Testis (tissue), 2 donors: ENCODE measurements at regions not wholly inside any gene's neighbourhood (a gene's known extent, or its start where the extent isn't known, plus 50 kb on each side); places are given as distances from the start of the nearest gene placed in this dataset.
A peak's percentile ranks its signal among the peaks of the same experiment; 100 is the strongest.
"Not testable (repeated sequence)": the region's sequence is repeated elsewhere in the genome, so short reads cannot be mapped to it uniquely, and the experiment has no call there.

ENCODE experiments used
- DNase-seq: peaks from one replicate; pipeline ENCODE4 v3.0.0-alpha.2; 2019
- H3K27ac ChIP-seq, 2 donors: fragments of 200-600 bp; sonication (generic); one replicate each; pipeline ENCODE4 v1.5.1; 2019
- H3K27me3 ChIP-seq: fragments of 200-600 bp; sonication (generic); one replicate; pipeline ENCODE4 v1.5.1; 2019
- H3K36me3 ChIP-seq: fragments of 200-600 bp; sonication (generic); one replicate; pipeline ENCODE4 v1.5.1; 2017; ENCODE audit warnings: low read depth; ENCODE audit errors: missing control alignments
- H3K4me1 ChIP-seq: fragments of 200-600 bp; sonication (generic); one replicate; pipeline ENCODE4 v1.5.1; 2019
- H3K4me3 ChIP-seq, 2 donors: fragments of 200-600 bp; sonication (generic); one replicate each; pipeline ENCODE4 v1.5.1; 2017 to 2019
- H3K9me3 ChIP-seq: fragments of 200-600 bp; sonication (generic); one replicate; pipeline ENCODE4 v1.5.1; 2017
- POLR2A ChIP-seq: fragments of 450-650 bp; IDR thresholded peaks from one replicate; pipeline ENCODE4 v1.6.1; 2017; ENCODE audit warnings: antibody characterized with exemption, mild to moderate bottlenecking, moderate library complexity
- WGBS, 2 donors: methylation state at CpG; one replicate each; pipeline ENCODE4 v1.1.5; 2018; 5-methylcytosine and 5-hydroxymethylcytosine counted together
- intact Hi-C: fragments of 100-400 bp; cut with DNase I; formaldehyde crosslinking; loops from one replicate; pipeline ENCODE4 v1.15.1; 2023; ENCODE audit warnings: low total_unique reads
- TF ChIP-seq, protein P1 (sequence below), 3 experiments: fragments of 450-650 bp in 2 of 3; fragments of 200-600 bp in 1 of 3; sonication (generic) in 1 of 3; IDR thresholded peaks; one replicate each; pipeline ENCODE4 v1.5.1; 2016 to 2019; ENCODE audit warnings: antibody characterized with exemption in 3 of 3, mild to moderate bottlenecking in 2 of 3, moderate library complexity in 1 of 3

DNA sequence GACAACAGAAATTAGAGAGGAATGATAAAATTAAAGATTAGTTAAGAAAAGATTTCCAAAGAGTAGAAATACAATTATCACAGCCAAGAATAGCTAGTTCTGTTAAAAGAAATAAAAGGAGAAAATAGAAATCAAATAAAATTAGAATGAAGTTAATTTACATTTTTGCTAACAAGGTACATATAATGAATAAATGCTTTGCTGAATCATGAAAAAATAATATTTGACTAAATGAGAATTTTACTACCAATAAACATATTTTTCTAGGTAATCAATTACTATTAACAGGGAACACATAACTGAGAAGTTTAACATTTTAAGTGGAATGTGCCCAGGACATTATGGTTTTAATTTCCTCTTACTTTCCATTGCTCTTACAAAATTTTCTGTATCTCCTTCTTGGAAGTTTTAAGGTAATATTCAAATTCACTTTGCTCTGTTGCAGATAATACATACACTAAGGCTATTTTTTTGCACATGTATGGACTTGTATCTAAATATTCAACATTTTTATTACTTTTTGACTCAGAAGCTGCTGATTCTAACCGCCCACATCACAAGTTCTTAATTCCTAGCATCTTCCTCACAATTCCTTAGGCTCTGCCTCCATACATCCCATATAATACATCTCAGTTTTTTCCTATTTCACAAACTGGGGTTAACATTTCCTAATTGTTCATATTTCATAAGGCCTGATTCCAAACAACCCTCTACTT is 870.7 kb upstream of the INTU start:
- WGBS, 2 donors: 87 to 97% methylated on average over 1 of the region's 1 CpG
- Histone ChIP-seq H3K4me3 (no peak overlapping the region), H3K27ac (no peak overlapping the region), H3K9me3 (no peaks in the 10 kb centered on the region), H3K27me3 (no peaks in the 10 kb centered on the region), H3K4me1 (no peaks in the 10 kb centered on the region), H3K36me3 (no peaks in the 10 kb centered on the region)
- intact Hi-C loops: no loop called here
- DNase-seq: no peak
- TF ChIP-seq POLR2A: no peak
- TF ChIP-seq, protein P1, sequence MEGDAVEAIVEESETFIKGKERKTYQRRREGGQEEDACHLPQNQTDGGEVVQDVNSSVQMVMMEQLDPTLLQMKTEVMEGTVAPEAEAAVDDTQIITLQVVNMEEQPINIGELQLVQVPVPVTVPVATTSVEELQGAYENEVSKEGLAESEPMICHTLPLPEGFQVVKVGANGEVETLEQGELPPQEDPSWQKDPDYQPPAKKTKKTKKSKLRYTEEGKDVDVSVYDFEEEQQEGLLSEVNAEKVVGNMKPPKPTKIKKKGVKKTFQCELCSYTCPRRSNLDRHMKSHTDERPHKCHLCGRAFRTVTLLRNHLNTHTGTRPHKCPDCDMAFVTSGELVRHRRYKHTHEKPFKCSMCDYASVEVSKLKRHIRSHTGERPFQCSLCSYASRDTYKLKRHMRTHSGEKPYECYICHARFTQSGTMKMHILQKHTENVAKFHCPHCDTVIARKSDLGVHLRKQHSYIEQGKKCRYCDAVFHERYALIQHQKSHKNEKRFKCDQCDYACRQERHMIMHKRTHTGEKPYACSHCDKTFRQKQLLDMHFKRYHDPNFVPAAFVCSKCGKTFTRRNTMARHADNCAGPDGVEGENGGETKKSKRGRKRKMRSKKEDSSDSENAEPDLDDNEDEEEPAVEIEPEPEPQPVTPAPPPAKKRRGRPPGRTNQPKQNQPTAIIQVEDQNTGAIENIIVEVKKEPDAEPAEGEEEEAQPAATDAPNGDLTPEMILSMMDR (IDR thresholded peaks at IDR 0.05): no peak

DNA sequence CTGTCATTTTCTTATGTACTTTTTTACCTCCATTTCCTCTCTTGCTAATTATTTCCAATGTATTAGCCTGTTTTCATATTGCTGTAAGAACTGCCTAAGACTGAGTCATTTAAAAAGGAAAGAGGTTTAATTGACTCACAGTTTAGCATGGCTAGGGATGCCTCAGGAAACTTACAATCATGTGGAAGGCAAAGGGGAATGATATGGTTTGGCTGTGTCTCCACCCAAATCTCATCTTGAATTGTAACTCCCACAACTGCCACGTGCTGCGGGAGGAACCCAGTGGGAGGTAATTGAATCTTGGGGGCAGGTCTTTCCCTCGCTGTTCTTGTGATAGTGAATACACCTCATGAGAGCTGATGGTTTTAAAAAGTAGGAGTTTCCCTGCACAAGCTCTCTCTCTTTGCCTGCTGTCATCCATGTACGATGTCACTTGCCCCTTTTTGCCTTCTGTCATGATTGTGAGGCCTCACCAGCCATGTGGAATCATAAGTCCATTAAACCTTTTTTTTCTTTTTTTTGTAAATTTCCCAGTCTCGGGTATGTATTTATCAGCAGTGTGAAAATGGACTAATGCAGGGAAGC is 870.0 kb upstream of the INTU start:
- H3K4me3 ChIP-seq: no peak overlapping the region
- DNase-seq: no peak
- no peaks in the 10 kb centered on the region for H3K27me3 ChIP-seq
- no peaks in the 10 kb centered on the region for H3K4me1 ChIP-seq
- no peaks in the 10 kb centered on the region for H3K36me3 ChIP-seq
- no peak for TF ChIP-seq POLR2A
- TF ChIP-seq, protein P1 (IDR thresholded peaks at IDR 0.05): no peak
- no peak overlapping the region for H3K27ac ChIP-seq
- WGBS, 2 donors: 93 to 99% methylated on average over 5 of the region's 5 CpGs
- H3K9me3 ChIP-seq: no peaks in the 10 kb centered on the region
- intact Hi-C loops: no loop called here

DNA sequence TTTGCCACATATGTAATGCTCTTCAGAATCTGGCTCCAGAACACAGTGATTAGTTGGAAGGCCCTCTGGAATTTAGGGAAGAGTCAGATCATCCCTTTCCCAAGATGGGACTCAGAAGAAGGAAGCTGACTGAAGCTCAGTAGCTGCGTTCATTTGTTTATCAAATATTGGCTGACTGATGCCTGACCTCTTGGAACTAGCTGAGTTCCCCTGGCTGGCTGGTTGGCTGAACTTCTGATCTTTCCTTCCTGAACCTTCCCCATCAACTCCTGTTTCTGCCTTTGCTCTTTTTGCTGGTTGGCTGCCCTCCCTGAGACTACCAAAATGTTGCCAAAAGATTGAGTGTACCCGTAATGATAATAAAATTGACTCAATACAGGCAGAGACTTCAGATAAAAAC is 866.5 kb upstream of the INTU start:
- intact Hi-C loops: no loop called here
- no peaks in the 10 kb centered on the region for H3K4me1 ChIP-seq
- H3K27me3 ChIP-seq: no peaks in the 10 kb centered on the region
- TF ChIP-seq, protein P1 (IDR thresholded peaks at IDR 0.05): no peak
- TF ChIP-seq POLR2A: no peak
- no peaks in the 10 kb centered on the region for H3K36me3 ChIP-seq
- no peak overlapping the region for H3K27ac ChIP-seq
- WGBS, 2 donors: 14 to 52% methylated on average over 2 of the region's 2 CpGs
- no peak overlapping the region for H3K4me3 ChIP-seq
- no peaks in the 10 kb centered on the region for H3K9me3 ChIP-seq
- no peak for DNase-seq

DNA sequence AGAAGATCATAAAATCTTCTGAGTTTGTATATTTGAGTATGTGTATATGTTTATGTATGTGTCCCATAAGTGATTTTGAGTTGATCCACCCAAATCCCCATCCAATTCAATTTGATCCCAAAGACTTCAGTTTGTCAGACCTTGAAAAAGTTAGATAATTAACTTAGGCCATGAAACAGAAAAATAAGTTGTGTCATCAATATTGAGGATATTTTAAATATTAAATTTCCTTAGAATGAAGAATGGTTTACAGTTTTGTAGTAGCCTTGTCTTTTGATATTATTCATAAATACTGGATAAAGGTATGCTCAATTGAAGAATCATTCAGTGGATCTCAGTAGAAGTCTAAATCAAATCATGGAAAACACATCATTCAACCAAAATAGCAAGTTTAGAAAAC is 864.4 kb upstream of the INTU start:
- no peaks in the 10 kb centered on the region for H3K4me1 ChIP-seq
- intact Hi-C loops: no loop called here
- H3K4me3 ChIP-seq: no peak overlapping the region
- no peaks in the 10 kb centered on the region for H3K27me3 ChIP-seq
- DNase-seq: no peak
- TF ChIP-seq POLR2A: no peak
- TF ChIP-seq, protein P1 (IDR thresholded peaks at IDR 0.05): no peak
- H3K36me3 ChIP-seq: no peaks in the 10 kb centered on the region
- H3K9me3 ChIP-seq: no peaks in the 10 kb centered on the region
- H3K27ac ChIP-seq: no peak overlapping the region

DNA sequence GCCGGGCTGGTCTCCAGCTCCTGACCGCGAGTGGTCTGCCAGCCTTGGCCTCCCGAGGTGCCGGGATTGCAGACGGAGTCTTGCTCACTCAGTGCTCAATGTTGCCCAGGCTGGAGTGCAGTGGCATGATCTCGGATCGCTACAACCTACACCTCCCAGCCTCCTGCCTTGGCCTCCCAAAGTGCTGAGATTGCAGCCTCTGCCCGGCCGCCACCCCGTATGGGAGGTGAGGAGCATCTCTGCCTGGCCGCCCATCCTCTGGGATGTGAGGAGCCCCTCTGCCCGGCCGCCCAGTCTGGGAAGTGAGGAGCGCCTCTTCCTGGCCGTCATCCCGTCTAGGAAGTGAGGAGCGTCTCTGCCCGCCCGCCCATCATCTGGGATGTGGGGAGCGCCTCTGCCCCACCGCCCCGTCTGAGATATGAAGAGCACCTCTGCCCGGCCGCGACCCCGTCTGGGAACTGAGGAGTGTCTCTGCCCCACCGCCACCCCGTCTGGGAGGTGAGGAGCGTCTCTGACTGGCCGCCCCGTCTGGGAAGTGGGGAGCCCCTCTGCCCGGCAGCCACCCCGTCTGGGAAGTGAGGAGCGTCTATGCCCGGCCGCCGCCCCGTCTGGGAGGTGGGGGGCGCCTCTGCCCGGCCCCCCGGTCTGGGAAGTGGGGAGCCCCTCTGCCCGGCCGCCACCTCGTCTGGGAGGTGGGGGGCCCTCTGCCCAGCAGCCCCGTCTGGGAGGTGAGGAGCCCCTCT is 861.8 kb upstream of the INTU start:
- H3K9me3 ChIP-seq, H3K36me3 ChIP-seq, H3K27me3 ChIP-seq, H3K27ac ChIP-seq, DNase-seq, intact Hi-C loops, H3K4me1 ChIP-seq: not testable (repeated sequence)
- H3K4me3 ChIP-seq: peak overlapping the region; percentile 31 to 39
- WGBS, 2 donors: 78 to 83% methylated on average over 28 to 46 of the region's 46 CpGs

DNA sequence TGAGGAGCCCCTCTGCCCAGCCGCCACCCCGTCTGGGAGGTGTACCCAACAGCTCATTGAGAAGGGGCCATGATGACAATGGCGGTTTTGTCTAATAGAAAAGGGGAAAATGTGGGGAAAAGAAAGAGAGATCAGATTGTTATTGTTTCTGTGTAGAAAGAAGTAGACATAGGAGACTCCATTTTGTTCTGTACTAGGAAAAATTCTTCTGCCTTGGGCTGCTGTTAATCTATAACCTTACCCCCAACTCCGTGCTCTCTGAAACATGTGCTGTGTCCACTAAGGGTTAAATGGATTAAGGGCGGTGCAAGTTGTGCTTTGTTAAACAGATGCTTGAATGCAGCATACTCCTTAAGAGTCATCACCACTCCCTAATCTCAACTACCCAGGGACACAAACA is 861.1 kb upstream of the INTU start:
- intact Hi-C loops, H3K27ac ChIP-seq, H3K4me1 ChIP-seq, DNase-seq, H3K36me3 ChIP-seq, H3K9me3 ChIP-seq, H3K27me3 ChIP-seq: not testable (repeated sequence)
- 50 to 54% methylated on average over 5 of the region's 5 CpGs for WGBS, 2 donors
- H3K4me3 ChIP-seq: peak overlapping the region in 1 of 2 donors; percentile 31
